WTC11 (cell line): ENCODE measurements at regions not wholly inside any gene's neighbourhood (a gene's known extent, or its start where the extent isn't known, plus 50 kb on each side); places are given as distances from the start of the nearest gene placed in this dataset.

Experiments used
- ATAC-seq: fragments of 200-7000 bp; cut with Tn5 transposase; 2 replicates; pipeline ENCODE4 v1.10.0; 2021; ENCODE audit warnings: mild to moderate bottlenecking, moderate library complexity
- CTCF ChIA-PET: fragments of 300-600 bp; sonication (Branson Sonifier 250); formaldehyde crosslinking; loops from one replicate; lab custom pipeline; 2021; ENCODE audit warnings: antibody characterized with exemption; lab: Charles Lee
- POLR2A ChIA-PET: fragments of 350-600 bp; sonication (Branson Sonifier 250); formaldehyde crosslinking; loops from one replicate; lab custom pipeline; 2021; ENCODE audit warnings: antibody characterized with exemption; lab: Charles Lee
- DNase-seq: peaks from one replicate; pipeline ENCODE4 v3.0.0; 2021; ENCODE audit warnings: low spot score
- H3K27ac Mint-ChIP-seq: 2 replicates; pipeline ENCODE4 v1.8.0; 2021; ENCODE audit warnings: mixed read lengths
- H3K27me3 Mint-ChIP-seq: 2 replicates; pipeline ENCODE4 v1.8.0; 2021; ENCODE audit warnings: low read depth, mild to moderate bottlenecking, moderate library complexity, mixed read lengths
- H3K36me3 Mint-ChIP-seq: 2 replicates; pipeline ENCODE4 v1.8.0; 2021; ENCODE audit warnings: mixed read lengths
- H3K4me1 Mint-ChIP-seq: 2 replicates; pipeline ENCODE4 v1.8.0; 2022; ENCODE audit warnings: mixed read lengths
- H3K4me3 Mint-ChIP-seq: 2 replicates; pipeline ENCODE4 v1.8.0; 2021; ENCODE audit warnings: mild to moderate bottlenecking, moderate library complexity, mixed read lengths
- H3K9me3 Mint-ChIP-seq: 2 replicates; pipeline ENCODE4 v1.8.0; 2021; ENCODE audit warnings: mixed read lengths
- AR ChIP-seq: fragments of 250-450 bp; sonication (Bioruptor Pico); IDR thresholded peaks from 2 replicates; pipeline ENCODE4 v1.9.0; 2021; ENCODE audit warnings: mild to moderate bottlenecking
- ATF2 ChIP-seq: sonication (generic); formaldehyde crosslinking; IDR thresholded peaks from 2 replicates; pipeline ENCODE4 v1.8.1; 2022; ENCODE audit warnings: low read depth, missing genetic modification reagents, borderline replicate concordance
- CDX4 ChIP-seq: fragments of 250-450 bp; sonication (Bioruptor Pico); IDR thresholded peaks from 2 replicates; pipeline ENCODE4 v1.9.0; 2021; ENCODE audit warnings: moderate library complexity, mild to moderate bottlenecking, inconsistent platforms, borderline replicate concordance
- CREM ChIP-seq: sonication (generic); formaldehyde crosslinking; IDR thresholded peaks from 2 replicates; pipeline ENCODE4 v1.8.1; 2022; ENCODE audit warnings: mild to moderate bottlenecking, missing genetic modification reagents, moderate library complexity
- GRHL2 ChIP-seq: fragments of 250-450 bp; sonication (Bioruptor Pico); IDR thresholded peaks from 2 replicates; pipeline ENCODE4 v1.8.0; 2022; ENCODE audit warnings: mild to moderate bottlenecking, moderate library complexity; ENCODE audit not compliant: insufficient replicate concordance, severe bottlenecking
- GTF2I ChIP-seq: fragments of 250-450 bp; sonication (Bioruptor Pico); conservative IDR thresholded peaks from 2 replicates; pipeline ENCODE4 v1.4.0; 2021; ENCODE audit warnings: mild to moderate bottlenecking
- JUN ChIP-seq: sonication (generic); formaldehyde crosslinking; IDR thresholded peaks from 2 replicates; pipeline ENCODE4 v1.8.0; 2023; ENCODE audit warnings: mild to moderate bottlenecking, missing genetic modification reagents
- MAX ChIP-seq: sonication (generic); formaldehyde crosslinking; IDR thresholded peaks from 2 replicates; pipeline ENCODE4 v1.8.0; 2022; ENCODE audit warnings: mild to moderate bottlenecking, missing genetic modification reagents
- NR2C2 ChIP-seq: sonication (generic); formaldehyde crosslinking; IDR thresholded peaks from 2 replicates; pipeline ENCODE4 v1.8.0; 2022; ENCODE audit warnings: mild to moderate bottlenecking, missing genetic modification reagents
- TEAD1 ChIP-seq: sonication (generic); formaldehyde crosslinking; IDR thresholded peaks from 2 replicates; pipeline ENCODE4 v1.8.0; 2022; ENCODE audit warnings: mild to moderate bottlenecking, missing genetic modification reagents
- ZNF219 ChIP-seq: sonication (generic); formaldehyde crosslinking; IDR thresholded peaks from 2 replicates; pipeline ENCODE4 v1.8.0; 2023; ENCODE audit warnings: missing genetic modification reagents, mild to moderate bottlenecking, borderline replicate concordance
- ZNF263 ChIP-seq: sonication (generic); formaldehyde crosslinking; IDR thresholded peaks from 2 replicates; pipeline ENCODE4 v1.8.1; 2022; ENCODE audit warnings: low read depth, mild to moderate bottlenecking, moderate library complexity, missing genetic modification reagents
- ZNF281 ChIP-seq: sonication (generic); formaldehyde crosslinking; IDR thresholded peaks from 2 replicates; pipeline ENCODE4 v1.8.0; 2023; ENCODE audit warnings: mild to moderate bottlenecking, missing genetic modification reagents
- ZNF396 ChIP-seq: fragments of 250-450 bp; sonication (Bioruptor Pico); IDR thresholded peaks from 2 replicates; pipeline ENCODE4 v1.8.0; 2021; ENCODE audit warnings: mild to moderate bottlenecking, moderate library complexity, borderline replicate concordance
- ZNF425 ChIP-seq: fragments of 250-450 bp; sonication (Bioruptor Pico); conservative IDR thresholded peaks from 2 replicates; pipeline ENCODE4 v1.9.0; 2021; ENCODE audit warnings: mild to moderate bottlenecking
- ZNF512 ChIP-seq: sonication (generic); formaldehyde crosslinking; IDR thresholded peaks from 2 replicates; pipeline ENCODE4 v1.8.1; 2022; ENCODE audit warnings: missing genetic modification reagents, borderline replicate concordance
- ZNF532 ChIP-seq: fragments of 250-450 bp; sonication (Bioruptor Pico); IDR thresholded peaks from 2 replicates; pipeline ENCODE4 v1.9.0; 2021; ENCODE audit warnings: mild to moderate bottlenecking, borderline replicate concordance

GRCh38 chr3:3305084-3305483 is 125.6 kb upstream of the CRBN start:
- H3K27me3 Mint-ChIP-seq = peaks cover 5% of the 10 kb centered on the region; the same call in 1 of the 2 replicates
- peaks cover 78% of the 10 kb centered on the region for H3K9me3 Mint-ChIP-seq
- H3K36me3 Mint-ChIP-seq = peaks cover 16% of the 10 kb centered on the region; the same call in 1 of the 2 replicates
- no peak for TF ChIP-seq ZNF532 (CRISPR knock-in tag)
- TF ChIP-seq CREM (CRISPR knock-in tag) = no peak
- no peak for TF ChIP-seq CDX4
- no peak for TF ChIP-seq ATF2 (CRISPR knock-in tag)
- no peak for TF ChIP-seq MAX (CRISPR knock-in tag)
- no peak for TF ChIP-seq ZNF281 (CRISPR knock-in tag)
- no peak for TF ChIP-seq GTF2I (CRISPR knock-in tag)
- TF ChIP-seq ZNF263 = no peak
- no peak for TF ChIP-seq ZNF512 (CRISPR knock-in tag)
- no peak for TF ChIP-seq ZNF425 (CRISPR knock-in tag)
- no peak for TF ChIP-seq ZNF396 (CRISPR knock-in tag)
- TF ChIP-seq JUN (CRISPR knock-in tag) = no peak
- no peak for TF ChIP-seq ZNF219 (CRISPR knock-in tag)
- TF ChIP-seq GRHL2 (CRISPR knock-in tag) = no peak
- TF ChIP-seq TEAD1 (CRISPR knock-in tag) = no peak
- no peak for TF ChIP-seq AR (CRISPR knock-in tag)
- no peak for TF ChIP-seq NR2C2 (CRISPR knock-in tag)
- ATAC-seq (no peak), DNase-seq (no peak)
- POLR2A ChIA-PET = no interaction called here
- CTCF ChIA-PET = no interaction called here
- no peak overlapping the region for H3K4me3 Mint-ChIP-seq
- H3K4me1 Mint-ChIP-seq = peaks cover 6% of the 10 kb centered on the region; the same call in 1 of the 2 replicates
- no peak overlapping the region for H3K27ac Mint-ChIP-seq
